Transverse colon (tissue), 4 donors: ENCODE measurements at regions not wholly inside any gene's neighbourhood (a gene's known extent, or its start where the extent isn't known, plus 50 kb on each side); places are given as distances from the start of the nearest gene placed in this dataset.

Experiments used
- EP300 ChIP-seq: sonication (generic); formaldehyde crosslinking; IDR thresholded peaks from one replicate; pipeline ENCODE4 v1.6.1; 2017; ENCODE audit warnings: antibody characterized with exemption, low read depth
- POLR2A ChIP-seq: fragments of 450-650 bp; IDR thresholded peaks from one replicate; pipeline ENCODE4 v1.6.1; 2016; ENCODE audit warnings: antibody characterized with exemption, mild to moderate bottlenecking, moderate library complexity
- POLR2AphosphoS5 ChIP-seq, 3 donors: sonication (generic); formaldehyde crosslinking; IDR thresholded peaks; one replicate each; pipeline ENCODE4 v1.6.1; 2016; ENCODE audit warnings: antibody characterized with exemption in 3 of 3
- TF ChIP-seq, protein P1 (sequence below), 5 experiments: fragments of 200-600 bp in 3 of 5; fragments of 450-650 bp in 2 of 5; sonication (generic) in 3 of 5; IDR thresholded peaks; 1 replicate in 2 of 5; 2 replicates in 3 of 5; pipeline ENCODE4 v1.5.1; 2016 to 2017; ENCODE audit warnings: antibody characterized with exemption in 5 of 5, inconsistent platforms in 3 of 5, mild to moderate bottlenecking in 2 of 5, moderate library complexity in 1 of 5

DNA sequence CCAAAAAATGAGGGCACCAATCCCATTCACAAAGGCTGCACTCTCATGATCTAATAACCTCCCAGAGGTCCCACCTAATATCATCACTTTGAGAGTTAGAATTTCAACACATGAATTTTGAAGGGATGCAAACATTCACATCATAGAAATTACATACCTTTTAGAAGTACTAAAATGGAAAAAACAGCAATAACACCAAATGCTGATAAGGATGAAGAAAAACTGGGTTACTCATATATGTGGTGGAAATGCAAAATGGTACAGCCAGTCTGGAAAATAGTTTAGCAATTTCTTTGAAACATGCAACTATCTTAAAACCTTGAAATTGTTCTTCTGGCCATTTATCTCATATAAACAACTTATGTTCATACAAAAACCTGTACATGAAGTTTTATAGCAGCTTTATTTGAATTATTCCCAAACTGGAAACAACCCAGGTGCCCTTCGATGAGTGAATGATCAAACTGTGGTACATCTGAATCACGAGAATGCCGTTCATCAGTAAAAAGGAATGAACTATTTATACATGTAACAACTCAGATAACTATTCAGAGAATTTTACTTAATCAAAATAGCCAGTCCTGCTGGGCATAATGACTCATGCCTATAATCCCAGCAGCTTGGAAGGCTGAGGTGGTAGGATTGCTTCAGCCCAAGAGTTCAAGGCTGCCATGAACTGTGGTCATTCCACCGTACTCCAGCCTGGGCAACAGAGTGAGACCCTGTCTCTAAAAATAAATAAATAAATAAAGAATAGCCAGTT lies 109.4 kb upstream of the SSTR1 start:
- TF ChIP-seq, protein P1, sequence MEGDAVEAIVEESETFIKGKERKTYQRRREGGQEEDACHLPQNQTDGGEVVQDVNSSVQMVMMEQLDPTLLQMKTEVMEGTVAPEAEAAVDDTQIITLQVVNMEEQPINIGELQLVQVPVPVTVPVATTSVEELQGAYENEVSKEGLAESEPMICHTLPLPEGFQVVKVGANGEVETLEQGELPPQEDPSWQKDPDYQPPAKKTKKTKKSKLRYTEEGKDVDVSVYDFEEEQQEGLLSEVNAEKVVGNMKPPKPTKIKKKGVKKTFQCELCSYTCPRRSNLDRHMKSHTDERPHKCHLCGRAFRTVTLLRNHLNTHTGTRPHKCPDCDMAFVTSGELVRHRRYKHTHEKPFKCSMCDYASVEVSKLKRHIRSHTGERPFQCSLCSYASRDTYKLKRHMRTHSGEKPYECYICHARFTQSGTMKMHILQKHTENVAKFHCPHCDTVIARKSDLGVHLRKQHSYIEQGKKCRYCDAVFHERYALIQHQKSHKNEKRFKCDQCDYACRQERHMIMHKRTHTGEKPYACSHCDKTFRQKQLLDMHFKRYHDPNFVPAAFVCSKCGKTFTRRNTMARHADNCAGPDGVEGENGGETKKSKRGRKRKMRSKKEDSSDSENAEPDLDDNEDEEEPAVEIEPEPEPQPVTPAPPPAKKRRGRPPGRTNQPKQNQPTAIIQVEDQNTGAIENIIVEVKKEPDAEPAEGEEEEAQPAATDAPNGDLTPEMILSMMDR (IDR thresholded peaks at IDR 0.05): no peak
- TF ChIP-seq POLR2A (no peak), EP300 (no peak), POLR2AphosphoS5 (IDR thresholded peaks at IDR 0.05) (no peak)
